DMS79 (cell line): ENCODE measurements at regions not wholly inside any gene's neighbourhood (a gene's known extent, or its start where the extent isn't known, plus 50 kb on each side); places are given as distances from the start of the nearest gene placed in this dataset.

Experiments
- DNase-seq: peaks from one replicate; lab custom pipeline; 2025; lab: John Stamatoyannopoulos, UW

DNA sequence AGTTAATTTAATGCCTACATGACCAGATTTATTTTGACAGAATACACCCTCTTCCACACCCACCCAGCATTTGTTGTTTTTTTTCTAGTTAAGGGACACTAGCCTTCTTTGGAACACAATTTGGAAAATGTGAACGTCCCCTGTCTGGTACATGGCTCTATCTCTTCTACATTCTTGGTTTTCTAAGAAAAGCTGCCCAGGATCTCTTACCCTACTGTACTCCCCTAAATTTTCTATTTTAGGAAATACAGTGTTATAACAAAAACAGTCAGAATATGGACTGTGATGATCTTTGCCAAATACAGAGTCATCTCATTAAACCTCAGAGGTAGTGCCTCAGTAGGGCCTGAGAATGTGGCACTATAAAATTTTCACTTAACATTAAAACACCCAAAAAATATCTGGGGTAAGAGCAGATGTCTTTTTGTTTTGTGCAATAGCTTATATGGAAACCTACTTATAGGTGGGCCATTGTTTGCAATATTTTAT is 93.1 kb upstream of the SPON1 start:
- no peak for DNase-seq

DNA sequence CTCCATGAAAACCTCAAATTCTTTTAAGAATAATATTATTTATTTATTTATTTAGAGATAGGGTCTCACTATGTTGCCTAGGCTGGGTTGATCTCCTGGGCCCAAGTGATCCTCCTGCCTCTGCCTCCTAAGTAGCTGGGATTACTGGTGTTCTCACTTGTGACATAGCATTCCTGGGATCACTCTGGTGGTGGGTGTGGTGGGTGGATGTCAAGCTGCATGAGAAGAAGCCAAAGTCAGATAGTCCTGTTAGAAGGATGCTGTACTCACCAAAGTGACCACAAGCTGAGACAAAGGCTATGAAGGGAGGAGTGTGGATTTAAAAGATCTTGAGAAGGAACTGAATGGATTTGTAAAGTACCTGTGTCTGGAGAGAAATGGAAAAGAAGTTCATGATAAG is 87.9 kb upstream of the SPON1 start:
- DNase-seq: no peak

DNA sequence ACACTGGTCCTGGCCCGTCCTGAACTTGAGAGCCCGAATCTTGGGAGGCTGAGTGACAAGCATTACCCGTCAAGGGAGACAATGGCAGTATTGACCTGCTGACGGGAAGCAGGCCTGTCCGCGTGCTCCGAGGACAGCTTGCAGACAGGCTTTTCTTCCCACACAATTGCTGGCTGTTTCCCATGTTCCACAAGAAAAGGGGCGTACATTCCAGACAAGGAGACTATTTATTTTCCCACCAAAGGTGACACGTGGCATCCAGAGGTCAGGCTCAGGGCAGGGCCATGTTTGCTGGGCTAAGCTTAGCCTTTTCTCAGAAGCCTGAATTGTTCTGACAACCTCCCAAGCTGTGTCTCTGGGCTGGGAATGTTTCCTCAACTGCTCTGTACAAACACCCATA is 86.9 kb upstream of the SPON1 start:
- DNase-seq: no peak

DNA sequence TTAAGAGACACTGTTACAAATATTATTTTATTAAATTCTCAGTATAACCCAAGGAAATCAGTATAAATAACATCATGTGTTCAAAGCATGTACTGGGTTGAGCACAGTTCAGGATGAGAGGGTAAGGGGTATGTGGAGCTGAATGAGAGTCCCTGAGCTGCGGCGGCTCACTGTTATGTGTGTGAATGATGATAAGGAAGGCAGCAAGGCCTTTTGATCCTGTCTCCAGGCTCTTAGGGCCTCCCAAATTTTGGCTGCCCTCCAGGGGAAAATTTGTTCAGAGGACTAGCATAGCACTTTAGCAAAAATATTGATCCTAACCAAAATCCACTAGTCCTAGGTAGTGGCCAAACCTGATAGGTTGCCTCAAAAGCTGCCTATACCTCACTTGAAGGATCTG is 86.1 kb upstream of the SPON1 start:
- DNase-seq: no peak

DNA sequence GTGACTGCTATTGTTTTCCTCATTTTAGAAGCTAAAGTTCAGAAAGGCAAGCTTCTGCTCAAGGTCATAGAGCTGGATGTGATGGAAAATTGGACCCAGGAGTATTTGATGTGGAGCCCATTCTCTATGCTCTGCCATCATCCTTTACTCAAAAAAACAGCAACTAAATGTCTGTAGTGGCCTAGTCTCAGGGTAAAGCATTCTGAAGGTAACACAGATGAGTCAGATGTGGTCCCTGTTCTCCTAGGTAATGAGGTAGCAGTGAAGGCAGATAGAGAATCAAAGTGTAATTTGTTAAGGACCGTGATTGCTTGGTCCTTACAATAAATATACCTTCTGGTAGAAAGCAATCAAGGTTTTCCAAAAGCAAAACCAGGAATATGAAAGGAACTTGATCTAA is 84.4 kb upstream of the SPON1 start:
- DNase-seq: no peak

DNA sequence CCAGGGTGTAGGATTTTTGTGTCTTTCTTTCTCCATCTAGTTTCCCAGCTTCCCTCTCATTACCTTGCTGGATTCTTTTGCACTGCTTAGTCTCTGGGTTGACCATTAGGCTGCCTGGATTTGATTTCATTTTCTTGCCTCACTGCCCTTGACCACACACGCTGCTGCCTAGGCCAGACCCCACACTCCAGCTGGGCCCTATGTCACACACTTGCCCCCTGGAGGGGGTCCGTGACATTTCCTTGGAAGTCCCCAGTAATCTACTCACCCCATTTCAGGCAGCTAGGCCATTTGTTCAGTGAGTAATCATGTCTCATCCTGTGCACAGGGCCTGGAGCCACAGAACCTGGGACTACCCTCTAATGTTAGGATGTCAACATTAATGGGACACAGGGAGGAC is 81.9 kb upstream of the SPON1 start:
- no peak for DNase-seq

DNA sequence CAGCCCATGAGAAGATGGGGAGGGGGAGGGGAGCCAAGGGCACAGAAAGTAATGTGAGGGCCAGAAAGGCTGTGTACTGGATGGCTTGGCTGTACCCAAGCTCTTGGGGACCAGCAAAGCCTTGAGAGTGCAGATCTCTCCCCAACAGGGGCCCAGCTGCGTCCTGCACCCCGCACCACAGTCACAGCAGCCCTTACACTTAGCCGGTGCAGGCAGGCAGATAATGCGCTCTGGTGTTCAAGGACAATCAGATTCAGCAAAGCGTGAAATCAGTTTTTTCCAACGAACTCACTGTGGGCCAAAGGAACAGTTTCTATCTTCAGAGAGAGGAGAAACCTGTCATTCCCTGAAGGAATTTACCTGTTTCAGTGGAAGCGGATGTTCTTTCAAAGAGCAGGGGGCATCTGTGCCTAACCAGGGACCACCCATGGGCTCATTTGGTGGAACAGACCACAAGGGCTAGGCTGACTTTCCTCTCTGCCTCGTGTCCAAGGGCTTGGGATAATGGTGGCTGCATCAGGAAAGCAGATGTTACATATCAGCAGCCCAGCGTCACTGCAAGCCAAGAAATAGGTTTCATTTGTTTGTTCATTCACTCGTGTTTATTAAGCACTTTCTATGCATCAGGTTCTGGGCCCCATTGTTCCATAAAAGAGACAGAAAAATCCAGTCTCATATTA is 81.2 kb upstream of the SPON1 start:
- no peak for DNase-seq

DNA sequence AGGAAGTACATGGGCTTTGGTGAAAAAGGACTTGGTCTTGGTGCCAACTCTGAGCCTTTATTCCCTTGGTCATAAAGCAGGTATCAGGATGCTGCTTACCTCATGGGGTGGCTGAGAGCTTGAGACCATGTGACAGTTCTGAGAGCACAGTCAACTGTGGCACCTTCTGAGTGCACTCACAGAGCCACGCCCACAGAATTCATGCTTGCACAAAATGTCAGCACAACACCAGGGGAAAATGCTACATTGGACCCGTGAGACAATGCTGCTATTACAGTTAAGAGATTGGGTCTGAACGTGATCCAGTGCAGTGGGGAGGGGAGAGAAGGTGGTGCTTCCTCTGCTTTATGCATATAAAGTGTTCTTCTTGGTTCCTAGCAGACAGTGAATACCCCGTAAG is 79.5 kb upstream of the SPON1 start:
- DNase-seq: no peak

DNA sequence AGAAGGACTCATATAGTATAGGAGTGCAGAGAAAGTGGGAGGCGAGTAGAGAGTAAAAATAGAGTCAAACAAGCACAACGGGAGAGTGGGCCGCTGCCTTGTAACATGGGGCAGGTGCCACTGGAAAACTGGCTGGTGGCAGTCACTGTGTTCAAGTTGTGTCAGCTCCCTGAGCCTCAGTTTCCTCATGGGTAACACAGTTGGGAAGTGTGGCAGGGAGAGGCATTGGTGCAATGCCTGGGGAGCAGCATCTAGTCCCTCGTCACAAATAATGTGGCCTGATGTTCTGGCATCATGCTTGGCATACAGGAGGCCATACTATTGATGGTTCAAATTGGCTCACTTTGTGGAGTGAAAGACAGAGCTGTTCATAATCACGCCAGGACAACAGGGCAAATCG is 78.9 kb upstream of the SPON1 start:
- DNase-seq: no peak

DNA sequence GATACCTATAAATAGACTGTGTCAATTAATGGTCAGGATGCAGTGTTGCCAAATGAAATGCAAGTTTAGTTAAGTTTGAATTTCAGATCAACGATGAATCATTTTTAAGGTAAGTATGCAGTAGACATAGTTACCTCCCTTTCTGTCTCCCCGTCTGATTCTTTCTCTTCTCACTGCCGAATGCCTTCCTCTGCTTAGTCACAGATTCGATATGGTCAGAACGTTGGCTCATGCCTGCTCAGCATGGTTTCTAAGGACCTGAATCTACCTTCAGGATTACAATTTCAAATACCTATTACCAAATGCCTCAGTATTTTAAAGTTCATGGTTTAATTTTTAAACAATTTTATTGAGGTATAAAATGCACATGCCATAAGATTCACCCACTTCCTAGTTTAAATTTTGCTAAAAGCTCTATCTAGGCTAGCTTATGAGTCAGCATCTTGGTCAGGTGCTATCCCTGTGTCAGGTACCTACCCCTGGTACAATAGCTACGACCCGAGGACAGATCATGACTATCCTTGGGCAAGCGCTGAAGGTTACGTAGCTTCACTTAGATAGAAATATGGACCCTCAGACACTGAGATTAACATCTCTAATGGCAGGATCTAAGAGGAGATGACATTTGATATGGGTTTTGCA is 78.2 kb upstream of the SPON1 start:
- no peak for DNase-seq

DNA sequence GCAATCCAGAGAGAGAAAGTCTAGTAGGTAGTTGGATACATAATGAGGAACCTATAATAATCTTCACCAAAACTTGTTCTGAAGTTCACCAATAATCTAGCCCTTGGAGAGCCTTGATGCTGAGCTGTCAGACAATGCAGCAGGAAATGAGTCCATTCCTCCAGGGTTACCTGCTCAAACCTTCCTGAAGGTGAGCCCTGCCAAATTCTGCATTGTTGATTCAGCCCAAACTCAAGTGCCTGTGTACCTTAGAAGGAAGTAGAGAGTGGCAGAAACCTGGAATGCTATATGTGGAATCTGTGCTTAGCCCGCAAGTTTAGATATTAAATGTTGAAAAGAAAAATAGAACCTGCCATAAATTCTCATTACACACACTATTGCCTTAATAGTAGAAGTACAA is 77.4 kb upstream of the SPON1 start:
- DNase-seq: no peak

DNA sequence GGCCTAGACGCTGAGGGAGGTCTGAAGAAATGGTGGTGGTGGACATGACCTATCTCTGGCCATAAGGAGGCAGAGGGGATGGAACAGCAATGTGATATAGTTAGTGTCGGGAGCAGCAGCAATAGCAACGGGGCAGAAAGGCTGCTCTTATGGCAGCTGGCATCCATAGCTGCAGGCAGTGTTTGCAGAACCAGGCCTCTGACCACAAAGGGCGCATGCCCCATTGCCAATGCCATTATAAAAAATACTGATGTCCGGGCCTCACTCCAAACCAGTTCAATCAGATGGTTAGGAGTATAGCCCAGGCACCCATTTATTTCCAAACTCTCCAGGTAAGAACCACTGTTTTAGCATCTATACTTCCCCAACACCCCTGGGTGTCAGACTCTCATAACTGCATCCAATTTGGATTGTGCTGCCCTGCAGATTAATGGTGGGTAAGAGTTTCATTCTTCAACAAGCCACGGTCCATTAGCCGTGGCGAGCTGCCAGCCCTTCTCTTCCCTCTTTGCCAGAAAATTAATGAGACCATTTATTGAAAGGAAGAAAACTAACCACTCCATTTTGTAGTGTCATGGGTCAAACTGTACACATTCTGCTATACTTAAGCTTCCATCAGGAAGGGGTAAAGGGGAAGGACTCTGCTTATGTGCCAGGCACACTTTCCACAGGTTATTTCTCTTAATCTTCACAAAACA is 72.8 kb upstream of the SPON1 start:
- DNase-seq: peak; percentile 97

DNA sequence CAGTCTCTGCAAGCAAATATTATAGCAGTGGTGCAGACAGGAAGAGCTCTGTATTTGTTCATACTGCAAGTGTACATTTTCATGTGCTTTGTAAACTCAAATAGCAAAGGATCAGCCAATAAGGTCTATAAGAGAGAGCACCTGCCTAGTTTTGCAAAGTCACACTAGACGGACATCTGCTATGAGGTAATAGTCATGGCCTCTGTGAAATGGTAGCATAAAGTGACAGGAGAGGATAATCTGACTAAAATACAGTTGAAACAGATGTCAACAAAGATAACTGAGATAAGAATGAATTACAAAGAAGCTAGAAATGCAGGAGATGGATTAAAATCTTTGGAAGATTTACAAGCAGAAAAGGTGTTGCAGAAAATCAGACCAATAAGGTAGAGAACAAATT is 70.6 kb upstream of the SPON1 start:
- DNase-seq: no peak

DNA sequence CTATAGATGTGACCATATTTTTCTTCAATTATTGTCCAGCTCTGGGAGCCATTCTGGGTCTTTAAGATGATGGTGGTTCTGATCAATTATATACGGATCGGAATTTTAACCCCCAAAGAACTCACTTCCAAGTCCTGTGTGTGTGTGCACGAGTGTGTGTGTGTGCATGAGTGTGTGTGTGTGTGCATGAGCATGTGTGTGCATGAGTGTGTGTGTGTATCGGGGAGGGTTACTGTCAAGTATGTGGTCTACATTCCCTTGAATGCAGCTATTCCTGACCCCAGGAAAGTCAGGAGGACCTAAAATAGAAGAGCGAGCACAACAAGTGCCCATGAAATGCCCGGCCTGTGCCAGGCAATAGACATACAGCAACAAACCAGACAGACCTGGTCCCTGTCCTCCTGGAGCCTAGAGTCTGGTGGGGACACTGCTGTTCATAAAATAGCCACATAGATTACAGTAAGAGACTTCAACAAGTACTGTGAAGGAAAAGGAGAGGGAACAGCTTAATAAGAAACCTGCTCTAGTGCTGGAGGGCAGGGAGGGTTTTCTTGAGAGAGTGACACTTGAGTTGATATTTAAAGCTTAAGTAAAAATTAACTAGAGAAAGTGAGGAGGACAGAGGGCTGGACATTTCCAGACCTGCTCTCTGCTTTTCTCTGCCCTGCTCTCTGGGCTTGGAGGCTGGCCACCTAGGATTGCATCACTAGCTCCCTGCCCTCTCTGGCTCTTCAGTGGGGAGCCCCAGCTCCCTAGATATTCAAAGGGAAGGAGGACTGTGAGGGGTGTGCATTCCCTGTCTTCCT is 66.1 kb upstream of the SPON1 start:
- DNase-seq: no peak

DNA sequence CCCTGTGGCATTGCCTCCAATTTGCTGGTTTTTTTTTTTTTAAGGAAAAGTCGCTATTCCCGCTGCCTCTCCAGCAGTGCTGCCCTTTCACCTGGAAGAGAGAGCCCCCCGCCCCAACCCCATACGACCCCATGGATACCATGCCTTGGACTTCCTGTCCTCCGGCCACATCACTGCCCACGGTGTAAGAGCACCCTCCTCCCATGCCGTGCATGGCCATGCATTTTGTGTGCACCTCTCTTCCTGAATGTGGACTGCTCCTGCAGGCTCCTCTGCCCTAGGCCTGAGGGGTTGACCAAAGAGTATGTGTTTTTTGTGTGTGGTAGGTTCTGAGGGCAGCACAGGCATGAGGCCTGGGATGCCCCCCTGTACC is 65.6 kb upstream of the SPON1 start:
- no peak for DNase-seq

DNA sequence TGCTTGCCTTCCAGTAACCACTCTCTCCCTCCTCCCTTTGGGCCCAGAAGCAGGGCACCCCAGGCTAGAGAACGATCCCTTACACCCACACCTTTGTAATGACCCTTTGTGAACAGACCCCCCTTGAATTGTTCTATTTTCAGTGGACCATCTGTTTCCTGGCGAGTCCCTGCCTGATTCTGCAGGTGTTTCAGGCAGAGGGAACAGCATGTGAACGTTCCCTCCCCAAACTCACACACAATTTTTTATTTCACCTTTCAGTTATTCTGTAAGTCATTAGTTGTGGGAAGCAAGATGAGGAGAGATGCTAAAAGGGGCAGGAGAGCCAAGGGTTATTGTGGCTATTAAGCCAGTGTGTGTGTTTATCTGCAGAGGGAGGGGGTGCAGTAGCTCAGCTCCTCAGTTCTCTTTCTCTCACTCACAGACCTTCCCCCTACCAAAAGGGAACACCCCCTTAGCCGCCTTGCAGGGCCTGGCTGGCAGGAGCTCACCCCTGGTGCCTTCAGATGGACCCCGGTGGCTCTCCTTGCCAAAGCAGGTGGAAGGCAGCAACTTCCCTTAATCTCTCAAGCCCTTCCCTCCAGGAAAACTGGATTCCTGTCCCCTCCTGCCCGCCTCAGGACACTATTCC is 64.8 kb upstream of the SPON1 start:
- DNase-seq: no peak

DNA sequence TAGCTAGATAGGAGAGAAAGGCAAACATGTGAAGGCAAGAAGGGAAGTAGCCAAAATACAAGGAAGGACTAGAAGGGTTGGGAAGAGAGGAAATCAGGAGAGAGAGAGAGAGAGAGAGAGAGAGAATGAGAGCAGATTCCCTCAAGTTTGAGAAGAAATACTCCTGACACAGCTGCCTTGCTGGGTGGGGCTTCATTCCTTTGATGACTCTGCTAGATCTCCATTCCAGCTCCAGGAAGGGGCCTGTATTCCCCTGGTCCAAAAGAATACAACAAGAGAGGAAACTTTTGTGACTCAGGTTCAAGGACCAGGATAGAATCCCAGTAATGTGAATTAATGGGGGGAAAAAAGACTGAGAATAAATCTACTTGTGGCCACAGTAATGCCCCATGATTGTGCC is 62.9 kb upstream of the SPON1 start:
- DNase-seq: no peak

DNA sequence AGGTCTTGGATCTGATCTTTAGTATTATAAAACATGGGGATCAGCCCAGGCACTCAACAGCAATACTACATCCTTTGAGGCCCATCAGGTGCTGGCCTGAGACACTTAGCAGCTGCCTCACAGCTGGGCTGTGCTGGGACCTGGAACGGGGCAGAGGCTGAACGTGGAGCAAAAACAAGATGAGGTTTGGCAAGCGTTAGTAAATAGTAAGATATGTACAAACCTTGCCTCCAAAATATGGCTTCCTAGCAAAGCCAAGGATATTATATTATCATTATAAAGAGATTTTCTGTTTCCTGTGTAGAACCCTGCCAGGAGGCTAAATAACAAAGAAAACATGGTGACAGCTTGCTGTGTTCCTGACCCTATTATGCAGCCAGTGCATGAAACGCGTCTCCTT is 60.0 kb upstream of the SPON1 start:
- DNase-seq: no peak

DNA sequence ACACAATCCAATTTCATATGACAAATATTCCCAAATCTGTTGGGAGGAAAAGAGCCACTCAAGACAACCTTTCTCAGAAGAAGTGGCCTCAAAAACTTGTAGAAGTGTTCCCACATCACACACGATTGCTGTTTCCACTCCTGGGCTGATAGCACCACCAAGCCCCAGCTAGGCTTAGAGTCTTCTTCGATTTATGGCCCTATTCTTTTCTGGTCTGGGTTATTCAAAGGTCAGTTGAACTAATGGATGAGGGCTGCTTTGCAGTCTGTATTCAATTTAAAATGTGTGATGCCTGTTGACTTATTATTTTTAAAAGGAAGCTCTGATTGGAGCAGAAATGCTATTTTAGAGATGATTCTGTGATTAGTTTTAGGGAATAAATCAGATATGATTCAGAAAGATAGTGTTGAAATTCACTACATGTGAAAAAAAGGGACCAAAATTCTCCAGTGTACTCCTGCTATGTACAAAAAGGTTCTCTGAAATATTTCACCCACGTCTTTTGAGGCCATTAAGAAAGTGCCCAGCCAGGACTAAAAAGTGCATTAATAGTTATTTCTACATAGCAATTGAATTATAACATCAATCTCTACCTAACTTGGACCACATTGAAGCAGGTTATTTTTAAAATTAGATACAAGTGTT is 57.3 kb upstream of the SPON1 start:
- DNase-seq: no peak

DNA sequence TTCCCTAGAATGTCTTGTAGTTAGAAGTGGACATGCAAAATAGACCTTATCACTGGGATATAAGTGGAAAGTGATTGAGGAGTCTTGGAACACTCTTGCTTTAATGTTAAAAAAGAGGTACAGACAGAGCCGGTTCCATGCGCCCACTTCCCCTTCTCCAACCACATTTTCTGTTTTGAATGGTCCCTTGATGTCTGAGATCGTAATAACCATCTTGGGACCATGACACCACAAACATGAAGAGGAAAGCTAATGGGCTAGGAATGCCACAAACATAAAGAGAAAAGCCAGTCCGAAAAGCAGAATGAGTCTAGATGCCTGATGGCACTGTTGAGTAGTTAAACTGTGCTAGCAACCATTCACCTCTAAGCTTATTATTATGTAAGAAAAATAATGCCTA is 54.8 kb upstream of the SPON1 start:
- no peak for DNase-seq

DNA sequence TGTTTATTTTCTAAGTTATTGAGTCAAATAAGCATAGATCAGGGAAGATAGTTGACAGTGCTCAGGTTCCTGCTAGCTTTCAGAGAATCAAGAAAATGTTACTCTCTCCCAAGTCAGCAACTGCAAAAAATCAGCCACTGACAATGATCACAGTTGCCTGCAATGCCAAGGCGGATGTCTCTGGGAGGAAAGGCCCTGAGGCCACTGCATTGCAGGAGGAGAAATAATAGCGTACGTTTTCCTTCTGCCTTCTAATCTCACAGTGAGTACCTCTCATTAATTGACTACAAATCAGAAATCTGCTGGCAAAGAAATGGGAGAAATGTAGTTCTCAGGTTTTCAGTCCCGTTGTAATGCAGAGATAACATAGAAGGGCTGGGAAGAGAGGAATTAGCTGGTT is 54.0 kb upstream of the SPON1 start:
- no peak for DNase-seq
